HG03064 (cell line): ENCODE measurements at regions not wholly inside any gene's neighbourhood (a gene's known extent, or its start where the extent isn't known, plus 50 kb on each side); places are given as distances from the start of the nearest gene placed in this dataset.

Experiments
- ATAC-seq: cut with Tn5 transposase; IDR thresholded peaks from one replicate; pipeline ENCODE4 v1.9.1; 2021; ENCODE audit warnings: low read depth; ENCODE audit not compliant: unreplicated experiment

GRCh38 chrX:82070948-82071347, 869.0 kb downstream of the SH3BGRL start:
- no peak for ATAC-seq

- ATAC-seq = no peak
Measured at GRCh38 chrX:82081027-82081426, 879.1 kb downstream of the SH3BGRL start.

DNA sequence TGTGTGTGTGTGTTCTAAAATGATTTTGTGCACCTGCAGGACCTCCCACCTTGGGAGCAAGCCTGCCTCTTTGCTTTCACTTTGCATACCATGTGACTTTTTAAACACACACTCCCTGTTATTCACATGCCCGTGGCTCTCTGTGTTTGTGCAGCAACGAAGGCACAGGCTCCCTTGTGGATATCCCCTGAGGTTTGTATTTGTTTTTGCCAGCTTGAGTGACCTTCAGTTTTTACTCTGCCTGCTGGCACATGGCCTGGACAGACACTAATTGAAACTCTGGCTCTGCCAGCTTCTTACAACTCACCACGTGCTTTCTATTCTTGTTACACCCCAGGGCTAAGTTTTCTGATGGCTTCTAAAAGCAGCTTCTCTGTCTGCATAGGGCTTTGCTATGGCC, 885.8 kb downstream of the SH3BGRL start:
- ATAC-seq = no peak

DNA sequence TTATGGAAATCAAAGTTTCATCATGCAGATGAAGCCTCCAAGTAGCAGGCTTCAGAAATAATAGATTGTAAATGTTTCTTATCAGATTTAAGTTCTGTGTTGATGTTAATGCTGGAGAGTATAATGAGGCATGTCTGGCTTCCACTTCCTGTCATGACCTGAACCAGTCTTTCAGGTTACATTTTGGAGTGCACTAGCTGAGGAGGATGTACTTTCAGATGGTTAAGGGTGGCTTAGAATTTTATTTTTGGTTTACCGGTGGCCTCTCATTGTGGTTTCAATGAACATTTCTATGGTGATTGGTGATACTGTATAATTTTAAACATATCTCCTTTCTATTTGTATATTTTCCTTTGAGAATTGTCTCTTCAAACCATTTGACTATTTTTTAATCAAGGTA, 890.4 kb downstream of the SH3BGRL start:
- ATAC-seq = peak; percentile 59

- no peak for ATAC-seq
Measured at GRCh38 chrX:82125103-82125502, 923.2 kb downstream of the SH3BGRL start.

GRCh38 chrX:82127228-82128123, 925.6 kb downstream of the SH3BGRL start:
- peak; percentile 96 for ATAC-seq

GRCh38 chrX:82134378-82134777, 932.5 kb downstream of the SH3BGRL start:
- ATAC-seq = no peak

GRCh38 chrX:82141942-82142341, 940.0 kb downstream of the SH3BGRL start:
- no peak for ATAC-seq

DNA sequence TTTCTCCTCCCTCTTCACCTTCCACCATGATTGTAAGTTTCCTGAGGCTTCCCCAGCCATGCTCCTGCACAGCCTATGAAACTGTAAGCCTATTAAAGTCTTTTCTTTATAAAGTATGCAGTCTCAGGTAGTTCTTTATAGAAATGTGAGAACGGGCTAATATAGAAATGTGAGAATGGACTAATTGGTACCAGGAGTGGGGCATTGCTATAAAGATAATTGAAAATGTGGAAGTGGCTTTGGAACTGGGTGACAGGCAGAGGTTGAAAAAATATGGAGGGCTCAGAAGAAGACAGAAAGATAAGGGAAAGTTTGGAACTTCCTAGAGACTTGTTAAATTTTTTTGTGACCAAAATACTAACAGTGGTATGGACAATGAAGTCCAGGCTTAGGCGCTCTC, 959.3 kb downstream of the SH3BGRL start:
- ATAC-seq = no peak

DNA sequence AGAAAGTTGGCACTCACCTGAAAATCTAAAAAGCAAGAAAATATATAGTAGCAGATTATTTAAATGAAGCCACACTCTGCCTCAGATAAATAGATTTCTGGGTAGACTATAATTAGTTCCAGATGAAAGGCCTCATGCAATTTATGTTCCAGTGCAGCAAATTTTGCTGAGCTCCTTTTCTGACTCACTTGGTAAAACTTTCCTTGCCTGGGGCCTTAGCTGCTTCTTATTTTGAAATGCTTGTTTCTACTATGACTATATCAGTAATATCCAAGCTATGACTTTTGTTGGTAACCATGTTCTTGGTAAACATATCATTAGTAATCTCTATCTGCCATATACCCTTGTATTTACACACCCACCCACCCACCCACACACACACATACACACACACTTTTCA, 961.8 kb downstream of the SH3BGRL start:
- ATAC-seq = no peak

- ATAC-seq = no peak
Measured at GRCh38 chrX:82196866-82197265, 995.0 kb downstream of the SH3BGRL start.

DNA sequence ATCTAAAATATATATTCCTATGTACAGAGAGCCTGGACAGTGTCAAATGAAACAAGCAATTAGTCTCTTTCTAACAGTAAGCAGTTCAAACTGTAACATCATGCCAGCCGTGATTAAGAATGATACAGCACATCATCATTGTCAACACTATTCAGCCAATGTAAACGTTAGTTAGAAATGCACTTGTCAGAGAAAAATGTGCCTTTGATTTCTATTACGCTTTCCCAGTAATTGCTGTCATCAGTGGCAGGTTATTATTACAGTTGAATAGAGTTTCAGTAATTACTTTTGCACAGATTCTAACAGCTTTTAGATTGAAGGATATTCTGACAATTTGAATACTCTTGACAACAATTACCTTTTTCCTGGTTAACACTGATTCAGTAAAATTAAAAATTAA, 1007.1 kb downstream of the SH3BGRL start:
- ATAC-seq = no peak

GRCh38 chrX:82218361-82218760, 1016.5 kb downstream of the SH3BGRL start:
- no peak for ATAC-seq

DNA sequence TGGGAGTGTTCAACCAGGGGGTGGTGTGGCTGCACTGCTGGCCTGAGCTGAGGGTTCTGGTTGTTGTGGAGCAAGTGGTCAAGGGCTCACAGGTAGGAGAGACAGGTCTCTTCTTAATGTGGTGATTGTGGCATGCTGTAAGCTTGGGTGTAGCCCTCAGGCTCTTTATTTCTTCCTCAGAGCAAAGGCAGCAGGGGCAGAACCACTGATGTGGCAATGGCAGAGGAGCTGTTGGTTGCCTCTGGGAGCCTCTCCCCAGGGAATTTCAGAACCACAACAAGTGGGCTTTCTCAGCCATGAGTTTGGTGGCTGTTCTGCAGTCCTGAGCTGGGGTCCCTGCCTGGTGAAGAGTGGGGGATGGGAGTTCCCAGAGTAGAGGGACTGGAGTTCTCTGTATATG, 1017.2 kb downstream of the SH3BGRL start:
- no peak for ATAC-seq

DNA sequence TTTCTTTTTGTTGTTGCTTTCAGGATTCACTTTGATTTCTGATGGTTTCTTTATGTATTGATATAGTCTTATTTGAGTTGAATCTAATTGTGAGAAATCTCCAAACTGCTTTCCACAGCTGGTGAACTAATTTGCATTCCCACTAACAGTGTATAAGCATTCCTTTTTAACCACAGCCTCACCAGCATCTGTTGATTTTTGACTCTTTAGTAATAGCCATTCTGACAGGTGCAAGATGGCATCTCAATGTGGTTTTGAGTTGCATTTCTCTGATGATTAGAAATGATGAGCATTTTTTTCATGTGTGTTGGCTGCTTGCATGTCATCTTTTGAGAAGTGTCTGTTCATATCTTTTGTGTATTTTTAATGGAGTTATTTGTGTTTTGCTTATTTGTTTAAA, 1023.1 kb downstream of the SH3BGRL start:
- ATAC-seq = no peak

DNA sequence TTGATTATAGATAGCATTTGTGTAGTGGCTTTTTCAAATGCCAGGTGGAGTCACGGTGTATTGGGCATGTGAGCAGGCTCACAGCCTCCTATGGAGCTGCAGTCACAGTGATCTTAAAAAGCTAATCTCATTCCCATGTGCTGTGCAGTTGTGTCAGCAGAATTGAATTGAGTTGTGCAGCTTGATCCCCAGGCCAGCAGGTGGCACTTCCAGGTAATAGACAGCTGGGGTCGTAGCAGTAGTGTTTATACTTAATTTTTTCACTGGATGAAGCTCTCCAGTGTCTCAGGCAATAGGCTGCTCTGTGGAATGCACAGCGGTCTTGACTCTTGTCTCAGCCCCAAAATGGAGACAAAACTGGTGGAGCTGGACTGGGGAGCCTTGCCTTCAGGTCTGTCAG, 1028.1 kb downstream of the SH3BGRL start:
- ATAC-seq = no peak

DNA sequence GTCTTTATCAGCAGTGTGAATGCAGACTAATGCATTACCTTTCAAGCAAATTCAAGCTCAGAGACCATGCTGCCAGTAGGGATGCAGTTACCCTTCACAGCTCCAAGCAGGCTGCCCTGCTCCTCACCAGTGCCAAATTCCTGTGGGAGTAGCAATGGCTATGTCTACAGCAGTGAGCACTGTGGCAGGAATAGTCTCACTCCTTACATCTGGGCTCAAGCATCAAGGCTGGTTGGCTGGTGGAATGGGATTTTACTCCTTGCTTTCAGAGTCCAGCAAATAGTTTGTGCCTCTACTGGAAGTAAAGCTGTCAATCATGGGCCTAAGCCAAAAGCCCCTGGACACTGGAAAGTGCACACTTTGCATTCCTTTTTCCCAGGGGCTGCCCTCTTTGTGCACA, 1030.8 kb downstream of the SH3BGRL start:
- no peak for ATAC-seq

DNA sequence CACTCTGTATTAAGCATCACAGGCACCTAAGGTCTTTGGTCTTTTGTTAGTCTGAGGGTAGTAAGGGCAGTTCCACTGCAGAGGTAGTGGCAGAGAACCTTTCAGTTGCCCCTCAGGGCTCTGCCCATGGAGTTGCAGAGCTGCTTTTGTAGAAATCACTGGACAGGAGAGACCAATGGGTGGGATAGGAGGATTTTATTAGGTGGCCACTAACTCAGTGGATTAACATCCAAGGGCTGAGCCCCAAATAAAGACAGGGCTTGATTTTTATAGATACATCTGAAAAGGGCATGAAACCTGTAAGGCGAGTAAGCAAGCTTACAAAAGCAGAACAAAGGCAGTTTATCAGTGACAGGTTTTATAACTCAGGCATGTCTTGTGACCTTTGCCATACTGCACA, 1035.4 kb downstream of the SH3BGRL start:
- no peak for ATAC-seq
